T-cell (primary cell): ENCODE measurements at regions not wholly inside any gene's neighbourhood (a gene's known extent, or its start where the extent isn't known, plus 50 kb on each side); places are given as distances from the start of the nearest gene placed in this dataset.

Experiments
- ATAC-seq, 4 experiments: fragments of 200-7000 bp in 3 of 4; fragments of 150-1000 bp in 1 of 4; cut with Tn5 transposase; replicated peaks in 1 of 4; 1 replicate in 3 of 4; 2 replicates in 1 of 4; pipeline ENCODE4 v1.10.0; 2021; ENCODE audit warnings: moderate library complexity in 3 of 4, mild to moderate bottlenecking in 2 of 4, moderate number of reproducible peaks in 1 of 4
- CTCF ChIA-PET, 2 donors: fragments of 300-600 bp; sonication (Branson Sonifier 250); formaldehyde crosslinking; loops; one replicate each; lab custom pipeline; 2022; ENCODE audit warnings: antibody characterized with exemption in 2 of 2; lab: Charles Lee
- POLR2A ChIA-PET, 2 donors: fragments of 300-600 bp; sonication (Branson Sonifier 250); formaldehyde crosslinking; loops; one replicate each; lab custom pipeline; 2022; ENCODE audit warnings: antibody characterized with exemption in 2 of 2; lab: Charles Lee
- DNase-seq, 35 experiments: peaks; one replicate each; pipeline versions ENCODE4 v3.0.0 to v3.0.0-alpha.2; 2013 to 2023
- H3K27ac ChIP-seq: one replicate; pipeline ENCODE4 v1.5.1; 2013; ENCODE audit warnings: low read length
- H3K27me3 ChIP-seq, 2 experiments: replicated peaks in 1 of 2; 1 replicate in 1 of 2; 2 replicates in 1 of 2; pipeline versions ENCODE4 v1.6.1 to v1.7.0; 2013; ENCODE audit warnings: low read length in 1 of 2, mixed read lengths in 1 of 2; ENCODE audit not compliant: control insufficient read depth in 2 of 2, insufficient read depth in 2 of 2; ENCODE audit errors: extremely low read depth in 1 of 2
- H3K36me3 ChIP-seq, 2 donors: 1 replicate in 1 of 2; 2 replicates in 1 of 2; pipeline versions ENCODE4 v1.6.1 to v1.7.0; 2013; ENCODE audit warnings: low read length in 1 of 2; ENCODE audit not compliant: control insufficient read depth in 2 of 2, insufficient read depth in 1 of 2; ENCODE audit errors: extremely low read depth in 1 of 2
- H3K4me1 ChIP-seq, 2 experiments: 1 replicate in 1 of 2; 2 replicates in 1 of 2; pipeline versions ENCODE4 v1.6.1 to v1.7.0; 2013; ENCODE audit warnings: low read length in 2 of 2, mixed read lengths in 1 of 2; ENCODE audit not compliant: insufficient read depth in 2 of 2, control insufficient read depth in 1 of 2; ENCODE audit errors: extremely low read depth in 1 of 2
- H3K4me3 ChIP-seq, 2 donors: 1 replicate in 1 of 2; 2 replicates in 1 of 2; pipeline versions ENCODE4 v1.5.1 to v1.7.0; 2013; ENCODE audit warnings: mild to moderate bottlenecking in 2 of 2, low read length in 1 of 2, moderate library complexity in 1 of 2; ENCODE audit not compliant: control insufficient read depth in 1 of 2; ENCODE audit errors: extremely low read depth in 1 of 2
- H3K9me3 ChIP-seq: 2 replicates; pipeline ENCODE4 v1.7.0; 2013
- H3K27ac Mint-ChIP-seq, 2 donors: one replicate each; pipeline ENCODE4 v1.8.0; 2020 to 2021; ENCODE audit warnings: mild to moderate bottlenecking in 2 of 2, mixed read lengths in 2 of 2
- H3K27me3 Mint-ChIP-seq, 2 donors: one replicate each; pipeline ENCODE4 v1.8.0; 2021 to 2022; ENCODE audit warnings: mixed read lengths in 2 of 2
- H3K36me3 Mint-ChIP-seq: one replicate; pipeline ENCODE4 v1.8.0; 2021; ENCODE audit warnings: mixed read lengths
- H3K4me1 Mint-ChIP-seq, 3 donors: one replicate each; pipeline ENCODE4 v1.8.0; 2020 to 2022; ENCODE audit warnings: mixed read lengths in 3 of 3, mild to moderate bottlenecking in 1 of 3
- H3K4me3 Mint-ChIP-seq, 3 donors: one replicate each; pipeline ENCODE4 v1.8.0; 2020 to 2022; ENCODE audit warnings: mild to moderate bottlenecking in 3 of 3, mixed read lengths in 3 of 3, moderate library complexity in 3 of 3
- H3K9me3 Mint-ChIP-seq, 3 donors: one replicate each; pipeline ENCODE4 v1.8.0; 2020 to 2022; ENCODE audit warnings: mixed read lengths in 3 of 3
- WGBS: methylation state at CpG from one replicate; pipeline ENCODE4 v1.1.5; 2013; ENCODE audit warnings: missing lambda C conversion rate; ENCODE audit not compliant: insufficient coverage; 5-methylcytosine and 5-hydroxymethylcytosine counted together

- no peaks in the 10 kb centered on the region for H3K27me3 Mint-ChIP-seq
- DNase-seq (no peak), ATAC-seq (no peak)
- POLR2A ChIA-PET: no interaction called here
- H3K36me3 Mint-ChIP-seq: no peaks in the 10 kb centered on the region
- Histone ChIP-seq H3K4me1 (peaks cover 14 to 29% of the 10 kb centered on the region in 2 experiments), H3K9me3 (no peaks in the 10 kb centered on the region), H3K36me3 (no peaks in the 10 kb centered on the region), H3K4me3 (no peak overlapping the region), H3K27me3 (peaks cover 0 to 7% of the 10 kb centered on the region in 2 experiments), H3K27ac (no peak overlapping the region)
- peak overlapping the region; percentile 73 to 93 for H3K27ac Mint-ChIP-seq
- H3K4me3 Mint-ChIP-seq: peak overlapping the region in 1 of 3 donors; percentile 64
- H3K9me3 Mint-ChIP-seq: no peaks in the 10 kb centered on the region
- CTCF ChIA-PET: no interaction called here
- H3K4me1 Mint-ChIP-seq: peaks cover 27 to 28% (median 27%) of the 10 kb centered on the region in 3 donors
- WGBS: 96% methylated on average over 4 of the region's 7 CpGs
Measured at GRCh38 chr20:50340541-50340940, 149.9 kb downstream of the CEBPB start.

GRCh38 chr20:50341050-50341449 is 150.4 kb downstream of the CEBPB start:
- Mint-ChIP-seq H3K4me3 (no peak overlapping the region), H3K4me1 (peaks cover 28 to 29% (median 29%) of the 10 kb centered on the region in 3 donors), H3K9me3 (no peaks in the 10 kb centered on the region), H3K36me3 (no peaks in the 10 kb centered on the region), H3K27ac (no peak overlapping the region), H3K27me3 (no peaks in the 10 kb centered on the region)
- WGBS: 99% methylated on average over 7 of the region's 9 CpGs
- no peak overlapping the region for H3K4me3 ChIP-seq
- CTCF ChIA-PET: no interaction called here
- no peaks in the 10 kb centered on the region for H3K9me3 ChIP-seq
- ATAC-seq: no peak
- no peaks in the 10 kb centered on the region for H3K36me3 ChIP-seq
- H3K4me1 ChIP-seq: peaks cover 14 to 31% of the 10 kb centered on the region in 2 experiments
- H3K27me3 ChIP-seq: peaks cover 0 to 11% of the 10 kb centered on the region in 2 experiments
- no peak for DNase-seq
- H3K27ac ChIP-seq: no peak overlapping the region
- POLR2A ChIA-PET: no interaction called here

- no peak for ATAC-seq
- Mint-ChIP-seq H3K4me3 (no peak overlapping the region), H3K27me3 (no peaks in the 10 kb centered on the region), H3K36me3 (no peaks in the 10 kb centered on the region), H3K9me3 (no peaks in the 10 kb centered on the region), H3K27ac (no peak overlapping the region), H3K4me1 (peaks cover 37 to 38% (median 38%) of the 10 kb centered on the region in 3 donors)
- 94% methylated on average over 5 of the region's 12 CpGs for WGBS
- Histone ChIP-seq H3K9me3 (no peaks in the 10 kb centered on the region), H3K4me3 (no peak overlapping the region), H3K27ac (no peak overlapping the region), H3K27me3 (peaks cover 0 to 19% of the 10 kb centered on the region in 2 experiments), H3K4me1 (peaks cover 16 to 39% of the 10 kb centered on the region in 2 experiments), H3K36me3 (no peaks in the 10 kb centered on the region)
- DNase-seq: no peak
- CTCF ChIA-PET: no interaction called here
- POLR2A ChIA-PET: no interaction called here
Measured at GRCh38 chr20:50341880-50342637, 151.4 kb downstream of the CEBPB start.

DNA sequence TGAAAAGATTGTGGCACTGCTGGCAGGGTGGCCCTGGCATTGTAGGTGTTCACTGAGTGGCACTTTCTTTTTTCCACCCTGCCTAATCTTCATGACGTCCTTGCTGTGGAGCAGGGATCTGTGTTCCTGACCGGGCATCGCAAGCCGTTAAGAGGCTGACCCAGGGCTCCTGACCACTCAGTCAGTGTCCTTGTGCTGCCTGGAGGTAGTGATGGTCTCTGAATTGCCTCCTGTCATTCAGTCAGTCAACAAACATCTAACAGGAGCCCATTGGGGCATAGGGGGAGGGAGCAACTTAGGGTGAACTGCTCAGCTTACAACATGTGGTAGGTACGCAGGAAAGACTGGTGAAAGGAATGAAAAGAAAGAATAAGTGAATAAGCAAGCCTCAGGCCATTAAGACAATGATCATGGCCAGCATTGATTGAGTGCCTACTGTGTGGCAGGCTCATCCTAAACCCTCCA is 152.0 kb downstream of the CEBPB start:
- Histone ChIP-seq H3K27me3 (peaks cover 0 to 23% of the 10 kb centered on the region in 2 experiments), H3K9me3 (no peaks in the 10 kb centered on the region), H3K27ac (no peak overlapping the region), H3K4me3 (no peak overlapping the region), H3K36me3 (no peaks in the 10 kb centered on the region), H3K4me1 (peaks cover 16 to 39% of the 10 kb centered on the region in 2 experiments)
- Mint-ChIP-seq H3K36me3 (no peaks in the 10 kb centered on the region), H3K4me3 (no peak overlapping the region), H3K9me3 (no peaks in the 10 kb centered on the region), H3K27me3 (no peaks in the 10 kb centered on the region), H3K27ac (no peak overlapping the region), H3K4me1 (peaks cover 38 to 41% (median 39%) of the 10 kb centered on the region in 3 donors)
- ATAC-seq: no peak
- WGBS: no CpG with 5 or more reads among the region's 5 CpGs
- CTCF ChIA-PET: no interaction called here
- no peak for DNase-seq
- POLR2A ChIA-PET: no interaction called here

GRCh38 chr20:50343125-50343489 is 152.5 kb downstream of the CEBPB start:
- Mint-ChIP-seq H3K27ac (no peak overlapping the region), H3K4me1 (peaks cover 35 to 39% (median 36%) of the 10 kb centered on the region in 3 donors)

GRCh38 chr20:50343490-50344179 is 153.0 kb downstream of the CEBPB start:
- Mint-ChIP-seq H3K27ac (no peak overlapping the region), H3K27me3 (peaks cover 0 to 3% of the 10 kb centered on the region in 2 donors)

More at GRCh38 chr20:50343125-50343489, 152.5 kb downstream of the CEBPB start:
- Histone ChIP-seq H3K27me3 (peaks cover 0 to 24% of the 10 kb centered on the region in 2 experiments), H3K4me1 (peaks cover 15 to 39% of the 10 kb centered on the region in 2 experiments), H3K9me3 (no peaks in the 10 kb centered on the region), H3K4me3 (no peak overlapping the region), H3K27ac (no peak overlapping the region), H3K36me3 (no peaks in the 10 kb centered on the region)
- ChIA-PET CTCF (no interaction called here), POLR2A (no interaction called here)
- Mint-ChIP-seq H3K4me3 (no peak overlapping the region), H3K9me3 (no peaks in the 10 kb centered on the region), H3K27me3 (peaks cover 0 to 3% of the 10 kb centered on the region in 2 donors), H3K36me3 (no peaks in the 10 kb centered on the region)
- ATAC-seq (no peak), DNase-seq (no peak)
- WGBS: 68% methylated on average over 6 of the region's 10 CpGs

More at GRCh38 chr20:50343490-50344179, 153.0 kb downstream of the CEBPB start:
- H3K4me1 Mint-ChIP-seq: peaks cover 29 to 34% (median 31%) of the 10 kb centered on the region in 3 donors
- ChIA-PET POLR2A (no interaction called here), CTCF (no interaction called here)
- 92% methylated on average over 25 of the region's 25 CpGs for WGBS
- no peak overlapping the region for H3K27ac ChIP-seq
- H3K9me3 Mint-ChIP-seq: no peaks in the 10 kb centered on the region
- DNase-seq (no peak), ATAC-seq (no peak)
- H3K36me3 Mint-ChIP-seq: no peaks in the 10 kb centered on the region
- peaks cover 0 to 24% of the 10 kb centered on the region in 2 experiments for H3K27me3 ChIP-seq
- H3K4me1 ChIP-seq: peaks cover 10 to 34% of the 10 kb centered on the region in 2 experiments
- no peaks in the 10 kb centered on the region for H3K9me3 ChIP-seq
- H3K36me3 ChIP-seq: no peaks in the 10 kb centered on the region
- H3K4me3 Mint-ChIP-seq: no peak overlapping the region
- no peak overlapping the region for H3K4me3 ChIP-seq
